ENCODE measurements at regions not wholly inside any gene's neighbourhood (a gene's known extent, or its start where the extent isn't known, plus 50 kb on each side); places are given as distances from the start of the nearest gene placed in this dataset.

- Mint-ChIP-seq H3K4me1 (ENCODE audit: low read depth) (no peaks in the 10 kb centered on the region), H3K9me3 (peaks cover 19% of the 10 kb centered on the region), H3K27me3 (peaks cover 3% of the 10 kb centered on the region), H3K27ac (no peak overlapping the region), H3K36me3 (ENCODE audit: low read depth) (no peaks in the 10 kb centered on the region), H3K4me3 (no peak overlapping the region)
- no peak for DNase-seq
Measured at GRCh38 chr1:222138095-222138494, 396.2 kb upstream of the DUSP10 start.

DNA sequence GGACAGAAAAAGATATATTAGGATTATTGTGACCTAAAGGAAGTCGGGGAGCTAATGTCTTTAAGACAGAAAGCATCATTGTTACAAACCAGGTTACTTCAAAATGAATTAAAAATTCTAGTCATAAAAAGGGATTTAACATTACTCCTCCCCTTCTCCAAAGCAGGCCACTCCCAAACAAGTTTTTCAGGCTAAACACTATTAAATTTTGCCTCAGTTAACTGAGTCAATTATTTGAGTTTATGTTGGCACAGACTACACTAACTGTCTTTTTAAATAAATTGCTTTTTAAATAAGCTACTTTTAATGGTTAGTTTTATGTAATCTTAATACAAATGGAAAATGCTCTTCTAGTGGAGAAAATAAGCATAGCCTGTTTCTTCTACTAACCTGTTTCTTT lies 395.0 kb upstream of the DUSP10 start:
- Mint-ChIP-seq H3K4me1 (ENCODE audit: low read depth) (no peaks in the 10 kb centered on the region), H3K27me3 (peaks cover 3% of the 10 kb centered on the region), H3K4me3 (no peak overlapping the region), H3K27ac (no peak overlapping the region), H3K9me3 (peaks cover 12% of the 10 kb centered on the region), H3K36me3 (ENCODE audit: low read depth) (no peaks in the 10 kb centered on the region)
- no peak for DNase-seq

DNA sequence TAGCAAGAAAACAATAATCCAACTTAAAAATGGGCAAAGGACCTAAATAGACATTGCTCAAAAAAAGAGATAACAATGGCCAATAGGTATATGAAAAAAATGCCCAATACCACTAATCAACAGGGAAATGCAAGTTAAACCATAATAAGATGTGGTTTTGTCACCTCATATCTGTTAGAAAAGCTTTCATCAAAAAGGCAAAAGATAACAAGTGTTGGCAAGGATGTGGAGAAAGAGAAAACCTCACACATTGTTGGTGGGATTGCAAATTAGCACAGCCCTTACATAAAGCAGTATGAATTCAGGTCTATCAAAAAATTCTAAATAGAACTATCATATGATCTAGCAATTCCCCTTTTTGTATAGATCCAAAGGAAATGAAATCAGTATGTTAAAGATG lies 387.2 kb upstream of the DUSP10 start:
- H3K4me3 Mint-ChIP-seq, result no peak overlapping the region
- peaks cover 5% of the 10 kb centered on the region for H3K9me3 Mint-ChIP-seq
- H3K27me3 Mint-ChIP-seq, result no peaks in the 10 kb centered on the region
- DNase-seq, result no peak
- H3K4me1 Mint-ChIP-seq (ENCODE audit: low read depth), result peaks cover 4% of the 10 kb centered on the region
- no peak overlapping the region for H3K27ac Mint-ChIP-seq
- H3K36me3 Mint-ChIP-seq (ENCODE audit: low read depth), result no peaks in the 10 kb centered on the region

DNA sequence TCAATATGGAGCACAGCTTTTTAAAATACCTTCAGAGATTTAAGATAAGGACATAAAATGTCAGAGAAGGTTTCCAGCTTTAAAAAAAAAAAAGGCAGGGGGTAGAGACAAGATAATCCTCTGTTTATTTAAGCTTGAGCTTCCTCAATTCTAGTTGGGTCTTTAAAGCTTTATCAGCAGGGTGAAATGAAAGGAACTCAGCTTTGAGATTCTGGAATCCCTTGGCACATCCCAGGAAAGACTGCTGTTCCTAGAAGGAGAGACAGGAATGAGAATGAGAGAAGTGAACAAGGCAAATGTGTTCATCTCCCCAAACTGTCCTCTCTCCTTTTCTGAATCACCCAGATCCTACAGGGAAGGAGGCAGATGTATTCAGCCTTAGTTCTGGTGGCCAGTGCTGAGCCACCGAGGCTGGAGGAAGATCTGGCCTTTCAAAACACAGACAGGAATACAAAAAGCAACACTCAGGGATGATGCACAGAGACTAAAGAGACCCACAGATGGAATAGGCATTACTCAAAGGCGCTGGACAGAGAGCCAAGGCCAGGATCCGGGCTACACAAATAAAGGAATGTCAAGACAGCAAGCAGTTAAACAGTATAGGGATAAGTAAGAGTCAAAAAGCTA lies 385.8 kb upstream of the DUSP10 start:
- H3K9me3 Mint-ChIP-seq, result no peaks in the 10 kb centered on the region
- no peak overlapping the region for H3K4me3 Mint-ChIP-seq
- DNase-seq, result no peak
- no peaks in the 10 kb centered on the region for H3K27me3 Mint-ChIP-seq
- H3K27ac Mint-ChIP-seq, result no peak overlapping the region
- H3K4me1 Mint-ChIP-seq (ENCODE audit: low read depth), result peaks cover 4% of the 10 kb centered on the region
- no peaks in the 10 kb centered on the region for H3K36me3 Mint-ChIP-seq (ENCODE audit: low read depth)

DNA sequence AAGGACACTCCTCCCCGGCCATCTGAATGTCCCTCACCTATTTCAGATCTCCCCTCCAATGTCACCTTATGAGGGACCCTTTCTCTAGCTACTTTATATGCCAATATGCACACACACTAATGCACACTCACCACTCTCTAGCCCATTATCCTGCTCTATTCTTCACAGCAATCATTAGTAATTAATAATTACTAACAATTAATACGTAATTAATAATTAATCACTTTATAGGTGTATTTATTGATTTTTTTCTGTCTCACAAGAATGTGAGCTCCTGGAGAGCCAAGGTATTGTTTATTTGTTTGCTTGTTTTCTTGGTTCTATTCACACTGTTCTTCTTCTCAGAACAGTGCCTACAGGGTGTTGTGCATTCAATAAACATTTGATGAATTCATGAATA lies 385.2 kb upstream of the DUSP10 start:
- H3K4me1 Mint-ChIP-seq (ENCODE audit: low read depth), result peaks cover 4% of the 10 kb centered on the region
- H3K36me3 Mint-ChIP-seq (ENCODE audit: low read depth), result no peaks in the 10 kb centered on the region
- H3K27me3 Mint-ChIP-seq, result no peaks in the 10 kb centered on the region
- no peak overlapping the region for H3K4me3 Mint-ChIP-seq
- H3K9me3 Mint-ChIP-seq, result no peaks in the 10 kb centered on the region
- DNase-seq, result no peak
- no peak overlapping the region for H3K27ac Mint-ChIP-seq

- Mint-ChIP-seq H3K27me3 (no peaks in the 10 kb centered on the region), H3K27ac (no peak overlapping the region), H3K4me3 (no peak overlapping the region), H3K9me3 (no peaks in the 10 kb centered on the region), H3K36me3 (ENCODE audit: low read depth) (no peaks in the 10 kb centered on the region), H3K4me1 (ENCODE audit: low read depth) (peaks cover 4% of the 10 kb centered on the region)
- DNase-seq, result no peak
Measured at GRCh38 chr1:222126052-222126451, 384.2 kb upstream of the DUSP10 start.

- peaks cover 4% of the 10 kb centered on the region for H3K4me1 Mint-ChIP-seq (ENCODE audit: low read depth)
- H3K27ac Mint-ChIP-seq, result no peak overlapping the region
- DNase-seq, result no peak
- H3K4me3 Mint-ChIP-seq, result no peak overlapping the region
- peaks cover 3% of the 10 kb centered on the region for H3K27me3 Mint-ChIP-seq
- no peaks in the 10 kb centered on the region for H3K36me3 Mint-ChIP-seq (ENCODE audit: low read depth)
- no peaks in the 10 kb centered on the region for H3K9me3 Mint-ChIP-seq
Measured at GRCh38 chr1:222124602-222125001, 382.7 kb upstream of the DUSP10 start.

GRCh38 chr1:222123111-222123510 lies 381.2 kb upstream of the DUSP10 start:
- H3K36me3 Mint-ChIP-seq (ENCODE audit: low read depth), result no peaks in the 10 kb centered on the region
- H3K27ac Mint-ChIP-seq, result no peak overlapping the region
- H3K27me3 Mint-ChIP-seq, result peaks cover 3% of the 10 kb centered on the region
- H3K4me3 Mint-ChIP-seq, result no peak overlapping the region
- no peaks in the 10 kb centered on the region for H3K9me3 Mint-ChIP-seq
- H3K4me1 Mint-ChIP-seq (ENCODE audit: low read depth), result no peaks in the 10 kb centered on the region
- DNase-seq, result no peak

- peaks cover 3% of the 10 kb centered on the region for H3K27me3 Mint-ChIP-seq
- no peak overlapping the region for H3K27ac Mint-ChIP-seq
- H3K36me3 Mint-ChIP-seq (ENCODE audit: low read depth), result no peaks in the 10 kb centered on the region
- DNase-seq, result no peak
- H3K4me1 Mint-ChIP-seq (ENCODE audit: low read depth), result no peaks in the 10 kb centered on the region
- no peak overlapping the region for H3K4me3 Mint-ChIP-seq
- H3K9me3 Mint-ChIP-seq, result no peaks in the 10 kb centered on the region
Measured at GRCh38 chr1:222117809-222118208, 375.9 kb upstream of the DUSP10 start.

DNA sequence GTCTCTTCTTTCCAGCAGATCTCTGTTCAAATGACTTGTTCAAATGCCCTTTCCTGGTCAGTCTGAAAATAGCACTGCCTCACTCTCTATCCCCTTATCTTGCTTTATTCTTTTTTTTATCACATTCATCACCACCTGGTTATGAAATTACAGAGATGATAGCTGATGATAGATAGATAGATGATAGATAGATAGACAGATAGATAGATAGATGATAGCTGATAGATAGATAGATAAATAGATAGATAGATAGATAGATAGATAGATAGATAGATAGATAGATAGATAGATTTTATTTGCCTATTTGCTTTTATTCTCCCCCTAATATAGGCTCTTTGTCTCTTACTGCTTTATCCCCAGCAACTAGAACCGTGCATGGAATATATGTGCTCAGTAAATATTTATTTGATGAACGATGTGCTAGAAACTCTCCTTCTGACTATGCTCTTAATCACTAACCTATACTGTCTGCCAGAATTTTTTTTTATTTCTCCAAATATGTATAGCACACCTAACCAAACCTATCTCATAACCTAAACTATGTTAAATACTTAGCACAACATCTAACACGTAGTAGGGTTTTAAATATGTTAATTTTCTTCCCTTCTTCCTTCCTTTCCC lies 372.8 kb upstream of the DUSP10 start:
- Mint-ChIP-seq H3K4me1 (ENCODE audit: low read depth) (no peaks in the 10 kb centered on the region), H3K36me3 (ENCODE audit: low read depth) (no peaks in the 10 kb centered on the region), H3K4me3 (no peak overlapping the region), H3K9me3 (no peaks in the 10 kb centered on the region), H3K27ac (no peak overlapping the region), H3K27me3 (no peaks in the 10 kb centered on the region)
- no peak for DNase-seq

- H3K27me3 Mint-ChIP-seq, result peaks cover 2% of the 10 kb centered on the region
- no peak overlapping the region for H3K4me3 Mint-ChIP-seq
- no peaks in the 10 kb centered on the region for H3K4me1 Mint-ChIP-seq (ENCODE audit: low read depth)
- no peak overlapping the region for H3K27ac Mint-ChIP-seq
- DNase-seq, result no peak
- no peaks in the 10 kb centered on the region for H3K9me3 Mint-ChIP-seq
- no peaks in the 10 kb centered on the region for H3K36me3 Mint-ChIP-seq (ENCODE audit: low read depth)
Measured at GRCh38 chr1:222109836-222110235, 367.9 kb upstream of the DUSP10 start.

DNA sequence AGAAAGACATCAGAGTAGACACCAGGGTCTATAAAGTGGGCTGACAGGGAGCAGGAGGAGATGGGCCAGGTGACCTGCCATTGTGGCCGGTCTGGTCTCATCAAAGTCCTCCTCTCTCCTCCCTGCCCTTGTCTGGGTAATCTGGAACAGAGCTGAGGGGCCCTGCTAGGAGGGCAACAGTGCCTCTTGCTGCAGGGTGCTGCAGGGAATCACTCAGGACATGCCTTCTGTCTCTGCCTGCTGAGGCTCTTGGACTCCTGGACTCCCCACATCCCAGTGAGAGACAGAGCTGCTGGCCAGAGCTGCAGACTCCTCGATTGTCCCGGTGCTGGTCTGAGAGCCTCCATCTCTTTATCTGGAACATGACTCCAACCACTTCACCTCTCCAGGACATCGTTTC lies 366.1 kb upstream of the DUSP10 start:
- Mint-ChIP-seq H3K27ac (no peak overlapping the region), H3K27me3 (peaks cover 2% of the 10 kb centered on the region), H3K4me1 (ENCODE audit: low read depth) (no peaks in the 10 kb centered on the region), H3K4me3 (no peak overlapping the region), H3K9me3 (no peaks in the 10 kb centered on the region), H3K36me3 (ENCODE audit: low read depth) (no peaks in the 10 kb centered on the region)
- DNase-seq, result no peak

- peaks cover 2% of the 10 kb centered on the region for H3K27me3 Mint-ChIP-seq
- no peaks in the 10 kb centered on the region for H3K9me3 Mint-ChIP-seq
- no peak overlapping the region for H3K4me3 Mint-ChIP-seq
Measured at GRCh38 chr1:222107267-222107666, 365.4 kb upstream of the DUSP10 start.

GRCh38 chr1:222106377-222106776 lies 364.5 kb upstream of the DUSP10 start:
- Mint-ChIP-seq H3K9me3 (no peaks in the 10 kb centered on the region), H3K27me3 (peaks cover 2% of the 10 kb centered on the region)

More at GRCh38 chr1:222107267-222107666, 365.4 kb upstream of the DUSP10 start:
- DNase-seq, result no peak
- Mint-ChIP-seq H3K27ac (no peak overlapping the region), H3K4me1 (ENCODE audit: low read depth) (no peaks in the 10 kb centered on the region), H3K36me3 (ENCODE audit: low read depth) (no peaks in the 10 kb centered on the region)

DNA sequence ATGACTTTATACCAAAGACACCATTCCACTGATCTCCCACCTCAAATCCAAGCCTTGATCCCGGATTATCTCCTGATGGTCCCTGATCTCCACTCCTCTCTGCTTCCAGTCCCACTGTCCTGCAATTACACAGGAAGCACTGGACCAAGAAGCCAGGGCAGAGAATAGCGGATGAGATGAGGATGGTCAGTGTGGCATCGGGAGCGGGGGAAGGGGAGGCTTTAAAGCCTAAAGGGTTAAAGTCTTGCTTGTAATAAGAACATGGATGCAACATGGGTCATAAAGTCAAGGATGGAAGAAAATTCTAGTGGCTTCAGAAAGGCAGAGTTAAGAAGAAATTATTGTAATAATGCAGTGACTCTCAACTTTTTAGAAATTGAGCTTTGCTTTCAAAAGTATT lies 364.0 kb upstream of the DUSP10 start:
- Mint-ChIP-seq H3K27me3 (peaks cover 2% of the 10 kb centered on the region), H3K4me3 (no peak overlapping the region), H3K4me1 (ENCODE audit: low read depth) (no peaks in the 10 kb centered on the region), H3K9me3 (no peaks in the 10 kb centered on the region), H3K36me3 (ENCODE audit: low read depth) (no peaks in the 10 kb centered on the region), H3K27ac (no peak overlapping the region)
- DNase-seq, result no peak

More at GRCh38 chr1:222106377-222106776, 364.5 kb upstream of the DUSP10 start:
- H3K27ac Mint-ChIP-seq, result no peak overlapping the region
- H3K4me1 Mint-ChIP-seq (ENCODE audit: low read depth), result no peaks in the 10 kb centered on the region
- DNase-seq, result no peak
- H3K4me3 Mint-ChIP-seq, result no peak overlapping the region
- no peaks in the 10 kb centered on the region for H3K36me3 Mint-ChIP-seq (ENCODE audit: low read depth)

- H3K9me3 Mint-ChIP-seq, result no peaks in the 10 kb centered on the region
Measured at GRCh38 chr1:222105393-222105737, 363.5 kb upstream of the DUSP10 start.

More at GRCh38 chr1:222105393-222105737, 363.5 kb upstream of the DUSP10 start:
- Mint-ChIP-seq H3K27ac (no peak overlapping the region), H3K4me1 (ENCODE audit: low read depth) (no peaks in the 10 kb centered on the region), H3K27me3 (peaks cover 2% of the 10 kb centered on the region), H3K36me3 (ENCODE audit: low read depth) (no peaks in the 10 kb centered on the region), H3K4me3 (no peak overlapping the region)
- DNase-seq, result no peak
